ENCODE measurements at regions not wholly inside any gene's neighbourhood (a gene's known extent, or its start where the extent isn't known, plus 50 kb on each side); places are given as distances from the start of the nearest gene placed in this dataset.
"Not testable (repeated sequence)": the region's sequence is repeated elsewhere in the genome, so short reads cannot be mapped to it uniquely, and the experiment has no call there.

GRCh38 chr6:40823917-40824891, 214.8 kb downstream of the UNC5CL start:
- DNase-seq = not testable (repeated sequence)

GRCh38 chr6:40822619-40823018, 216.4 kb downstream of the UNC5CL start:
- DNase-seq = no peak

- DNase-seq = no peak
Measured at GRCh38 chr6:40819182-40819834, 219.7 kb downstream of the UNC5CL start.

DNA sequence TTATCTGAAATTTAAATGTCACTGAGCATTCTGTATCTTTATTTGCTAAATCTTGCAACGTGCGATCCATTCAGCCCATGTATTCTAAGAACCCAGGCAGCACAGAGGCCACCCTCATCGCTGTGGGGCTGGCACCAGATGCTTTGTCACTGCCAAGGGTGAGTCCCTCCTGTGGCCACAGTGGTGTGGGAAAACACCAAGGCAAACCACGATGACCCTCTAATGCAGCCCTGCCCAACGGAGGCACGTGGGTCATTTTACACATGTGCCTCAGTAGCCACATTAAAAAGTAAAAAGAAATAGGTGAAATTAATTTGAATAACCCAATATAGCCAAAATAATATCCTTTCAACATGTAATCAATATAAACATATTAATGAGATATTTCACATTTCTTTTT, 221.7 kb downstream of the UNC5CL start:
- DNase-seq = no peak

DNA sequence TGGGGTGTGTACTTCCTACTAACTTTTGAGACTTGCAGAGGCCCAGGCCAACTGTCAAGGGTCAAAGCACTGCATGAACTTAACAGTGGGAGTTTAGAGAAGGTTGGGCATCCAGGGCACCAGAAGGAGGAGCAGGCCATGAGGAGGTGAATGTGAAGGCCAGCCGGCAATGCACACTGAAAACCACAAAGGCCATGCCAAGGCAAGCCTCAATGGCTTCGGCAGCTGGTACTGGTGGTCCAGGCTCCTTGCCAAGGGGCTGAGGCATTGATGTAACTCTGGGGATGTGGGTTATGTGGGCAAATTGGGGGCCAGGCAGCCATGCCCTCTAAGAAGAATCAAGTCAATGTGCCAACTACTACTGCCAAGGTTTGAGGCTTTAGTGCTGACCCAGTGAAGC, 222.4 kb downstream of the UNC5CL start:
- DNase-seq = no peak

- DNase-seq = no peak
Measured at GRCh38 chr6:40815731-40816130, 223.3 kb downstream of the UNC5CL start.

- no peak for DNase-seq
Measured at GRCh38 chr6:40810171-40810570, 223.0 kb upstream of the LRFN2 start.

GRCh38 chr6:40809627-40810026, 222.5 kb upstream of the LRFN2 start:
- DNase-seq = no peak

GRCh38 chr6:40807484-40807883, 220.3 kb upstream of the LRFN2 start:
- DNase-seq = no peak

DNA sequence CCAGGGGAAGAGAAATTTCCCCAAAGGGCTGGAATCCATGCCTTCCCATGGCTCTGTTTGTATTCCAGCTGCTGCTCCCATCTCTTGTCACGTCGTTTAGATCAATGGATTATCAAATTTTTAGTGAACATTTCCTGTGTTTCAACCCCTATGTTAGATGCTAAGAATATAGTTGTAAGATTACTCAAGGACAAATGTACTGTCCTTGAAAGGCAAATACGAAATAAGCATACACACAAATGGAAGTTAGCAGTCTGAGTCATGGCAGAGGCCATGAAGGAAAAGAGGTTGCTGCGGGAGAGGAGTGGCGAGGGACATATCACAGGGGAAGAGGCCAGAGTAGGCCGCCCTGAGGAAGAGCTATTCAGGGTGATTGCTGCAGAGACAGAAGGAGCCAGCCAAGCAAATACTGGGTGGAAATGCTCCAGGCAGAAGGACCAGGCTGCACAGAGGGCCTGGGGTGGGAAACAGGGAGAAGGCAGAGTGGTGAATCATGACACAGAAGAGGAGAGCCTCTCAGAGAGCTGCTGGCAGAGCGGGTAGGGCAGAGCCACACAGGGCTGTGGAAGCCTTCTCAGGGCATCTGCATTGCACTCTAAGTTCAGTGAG, 219.2 kb upstream of the LRFN2 start:
- DNase-seq = no peak

- DNase-seq = no peak
Measured at GRCh38 chr6:40805336-40805735, 218.2 kb upstream of the LRFN2 start.

DNA sequence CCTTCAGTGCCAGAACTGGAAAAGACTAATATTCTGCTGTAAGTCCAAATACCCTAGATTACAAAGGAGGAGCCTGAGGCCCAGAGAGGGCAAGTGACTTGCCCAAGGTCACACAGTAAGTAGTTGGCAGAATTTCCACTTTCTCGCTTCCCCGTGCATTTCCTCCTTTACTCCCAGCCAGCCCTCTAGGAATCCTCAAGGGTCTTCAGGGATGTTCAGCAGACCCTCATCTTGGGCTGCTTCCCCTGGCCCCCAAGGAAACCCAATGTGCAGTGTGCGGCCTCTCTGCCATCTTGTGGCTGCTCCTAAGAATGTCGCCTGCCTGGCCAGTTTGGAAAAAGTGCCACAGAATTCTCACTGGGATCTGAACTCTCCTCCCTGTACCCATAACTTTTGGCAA, 217.7 kb upstream of the LRFN2 start:
- DNase-seq = no peak

GRCh38 chr6:40803897-40804702, 216.9 kb upstream of the LRFN2 start:
- DNase-seq = no peak

GRCh38 chr6:40802481-40802880, 215.3 kb upstream of the LRFN2 start:
- DNase-seq = no peak

DNA sequence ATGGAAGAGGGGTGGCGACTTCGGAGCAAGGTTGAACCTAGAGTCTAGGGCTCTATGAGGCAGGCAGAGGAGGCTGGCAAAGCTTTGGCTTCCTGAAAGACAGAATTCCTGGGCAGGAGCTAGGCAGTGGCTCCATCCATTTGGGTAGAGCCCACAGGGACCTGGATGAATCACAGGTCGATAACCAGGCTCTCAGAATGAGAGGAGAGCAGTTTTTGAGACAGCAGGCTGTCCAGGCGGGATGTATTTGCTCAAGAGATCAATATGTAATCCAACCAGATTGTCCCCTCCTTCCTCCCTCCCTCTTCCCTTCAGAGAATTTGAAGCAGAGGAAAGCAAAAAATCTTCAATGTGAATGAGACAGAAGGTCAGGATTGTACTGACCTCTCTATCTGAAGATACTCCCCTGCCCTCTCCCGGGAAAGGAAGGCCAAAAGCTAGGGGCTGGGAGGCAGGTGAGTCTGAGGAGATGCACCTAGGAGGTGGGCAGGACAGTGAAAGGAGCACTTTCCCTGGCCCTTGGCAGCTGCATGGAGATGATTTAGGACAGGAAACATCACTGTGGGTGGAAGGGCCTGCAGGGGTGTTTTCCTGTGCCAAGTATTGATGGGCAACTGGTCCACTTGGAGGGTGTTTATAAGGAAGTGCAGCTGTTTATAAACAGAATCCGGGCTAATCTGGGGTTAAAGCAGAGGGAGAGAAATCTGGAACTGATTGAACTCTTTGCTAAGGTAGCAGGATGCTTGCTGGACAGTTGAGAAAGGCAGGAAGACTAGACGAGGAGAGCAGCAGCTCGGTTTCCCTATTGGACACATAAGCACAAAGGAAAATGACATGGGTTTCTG, 212.4 kb upstream of the LRFN2 start:
- no peak for DNase-seq

DNA sequence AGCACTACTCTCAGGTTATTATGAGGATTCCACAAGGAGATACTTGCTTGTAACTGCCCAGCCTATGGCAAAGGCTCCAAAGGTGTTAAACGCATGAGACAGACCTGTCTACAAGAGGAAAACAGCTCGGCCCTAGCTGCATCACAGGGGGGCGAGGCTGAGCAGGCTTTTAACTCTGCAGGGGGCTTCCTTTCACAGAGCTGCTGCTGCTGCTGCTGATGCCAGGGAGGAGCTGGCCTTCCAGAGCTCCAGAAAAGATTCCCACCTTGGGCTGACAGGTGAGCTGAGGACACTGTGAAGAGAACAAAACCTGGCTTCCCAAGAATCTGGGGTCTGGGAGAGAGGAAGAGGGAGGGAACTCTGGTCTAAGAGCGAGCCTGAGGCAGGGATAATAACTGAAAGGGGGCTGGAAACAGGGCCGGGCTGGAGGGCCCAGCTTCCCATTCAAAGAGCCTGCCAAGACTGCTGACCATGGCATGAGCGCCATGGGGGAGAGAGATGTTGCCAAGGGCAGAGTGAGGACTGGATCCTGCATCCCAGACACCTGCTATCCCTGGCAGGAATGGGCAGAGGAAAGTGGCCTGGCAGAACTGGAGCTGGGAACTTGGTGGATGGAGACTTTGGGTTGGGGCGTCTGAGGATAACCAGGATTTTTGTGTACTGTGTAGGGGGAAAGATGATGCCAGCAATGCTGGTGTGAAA, 211.1 kb upstream of the LRFN2 start:
- no peak for DNase-seq

DNA sequence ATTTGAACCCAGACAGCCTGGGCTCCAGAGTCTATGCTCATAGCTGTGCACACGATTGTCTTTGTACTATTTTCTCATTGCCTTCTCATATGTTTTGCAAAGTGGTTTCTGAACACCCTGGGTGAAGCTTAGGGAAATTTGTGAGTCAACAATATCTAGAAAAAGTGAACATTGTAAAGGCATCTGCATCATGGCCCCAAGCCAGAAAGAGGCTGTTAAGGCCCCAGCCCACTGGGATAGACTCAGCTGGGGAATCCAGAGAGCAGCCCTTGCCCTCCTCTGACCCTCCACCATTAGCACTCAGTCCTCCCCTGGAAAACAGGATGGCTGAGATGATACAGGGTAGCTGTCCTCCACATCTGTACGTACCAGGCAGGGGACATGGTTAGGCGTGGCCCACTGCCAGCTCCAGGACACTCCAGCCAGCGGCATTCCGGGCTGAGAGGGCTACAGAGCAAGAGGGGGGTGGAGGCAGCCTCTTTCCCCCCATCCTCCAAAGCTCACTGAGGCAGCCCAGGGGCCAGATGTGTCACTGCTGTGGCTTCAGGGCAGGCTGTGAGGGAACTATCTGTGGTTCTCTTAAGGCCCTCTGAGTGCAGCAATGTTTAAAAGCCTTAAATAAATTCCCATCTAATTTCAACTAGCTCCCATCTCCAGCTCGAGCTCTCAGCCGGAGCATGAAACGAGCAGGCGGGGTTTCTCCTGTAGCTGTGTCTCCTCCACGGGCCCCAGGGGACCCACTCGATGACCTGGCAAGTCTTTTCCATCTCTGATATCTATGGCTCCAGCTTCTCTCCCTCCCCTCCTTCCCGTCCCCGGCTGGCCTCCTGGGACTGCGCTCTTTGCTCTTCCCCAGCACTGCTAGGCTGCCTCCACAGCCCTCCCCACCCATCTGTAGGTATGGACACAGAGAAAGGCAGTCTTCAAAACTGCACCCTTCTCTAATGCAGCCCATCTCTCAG, 209.4 kb upstream of the LRFN2 start:
- DNase-seq = no peak

DNA sequence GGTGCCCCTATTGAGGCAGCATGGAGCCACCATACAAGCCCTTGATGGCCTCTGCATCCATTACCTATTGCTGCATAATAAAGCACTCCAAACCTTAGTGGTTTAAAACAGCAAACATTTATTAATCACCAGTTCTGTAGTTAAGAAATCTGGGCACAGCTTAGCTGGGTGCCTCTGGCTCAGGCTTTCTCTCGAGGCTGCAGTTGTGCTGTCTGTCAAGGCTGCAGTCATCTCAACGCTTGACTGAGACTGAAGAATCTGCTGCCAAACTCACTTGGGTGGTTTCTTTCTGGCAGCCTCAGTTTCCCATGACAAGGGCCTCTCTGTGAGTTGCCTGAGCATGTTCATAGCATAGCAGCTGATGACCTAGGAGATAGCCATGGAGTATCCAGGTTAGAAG, 207.4 kb upstream of the LRFN2 start:
- no peak for DNase-seq

- no peak for DNase-seq
Measured at GRCh38 chr6:40792183-40792582, 205.0 kb upstream of the LRFN2 start.

GRCh38 chr6:40791004-40791403, 203.8 kb upstream of the LRFN2 start:
- no peak for DNase-seq
